ENCODE measurements at regions not wholly inside any gene's neighbourhood (a gene's known extent, or its start where the extent isn't known, plus 50 kb on each side); places are given as distances from the start of the nearest gene placed in this dataset.

DNA sequence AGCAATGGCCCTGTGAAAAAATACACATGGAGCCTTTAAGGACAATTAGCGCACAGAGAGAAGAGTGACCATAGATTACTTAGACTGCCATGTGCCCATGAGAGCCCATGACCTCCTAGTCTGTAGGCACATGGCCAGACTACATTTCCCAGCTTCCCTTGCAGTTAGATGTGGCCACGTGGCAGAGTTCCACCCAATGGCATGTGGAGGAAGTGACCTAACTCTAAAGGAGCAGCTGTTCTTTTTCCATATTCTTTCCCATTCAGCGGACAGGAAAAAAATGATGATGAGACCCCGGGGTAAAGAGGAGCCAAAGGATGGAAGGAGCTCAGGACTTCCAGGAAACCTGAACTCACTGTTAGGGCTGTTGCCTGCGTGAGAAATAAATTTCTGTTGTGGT is 116.6 kb downstream of the CBLN4 start:
- Histone ChIP-seq H3K9me3 (ENCODE audit: control insufficient read depth in 2 of 2, insufficient read depth in 1 of 2, low read depth in 1 of 2, low read length in 1 of 2) (no peaks in the 10 kb centered on the region), H3K36me3 (ENCODE audit: control insufficient read depth in 2 of 2, insufficient read depth in 2 of 2, low read length in 1 of 2) (no peaks in the 10 kb centered on the region), H3K4me3 (ENCODE audit: low read depth in 1 of 2, low read length in 2 of 2) (no peak overlapping the region), H3K27me3 (ENCODE audit: control insufficient read depth in 1 of 2, insufficient read depth in 2 of 2, low read length in 2 of 2) (no peaks in the 10 kb centered on the region), H3K4me1 (ENCODE audit: control insufficient read depth in 2 of 2, insufficient read depth in 2 of 2, low read length in 1 of 2) (no peaks in the 10 kb centered on the region), H3K27ac (ENCODE audit: low read depth in 2 of 2, low read length in 1 of 2) (no peak overlapping the region)
- 79 to 82% methylated on average over 5 of the region's 5 CpGs for WGBS, 2 donors

DNA sequence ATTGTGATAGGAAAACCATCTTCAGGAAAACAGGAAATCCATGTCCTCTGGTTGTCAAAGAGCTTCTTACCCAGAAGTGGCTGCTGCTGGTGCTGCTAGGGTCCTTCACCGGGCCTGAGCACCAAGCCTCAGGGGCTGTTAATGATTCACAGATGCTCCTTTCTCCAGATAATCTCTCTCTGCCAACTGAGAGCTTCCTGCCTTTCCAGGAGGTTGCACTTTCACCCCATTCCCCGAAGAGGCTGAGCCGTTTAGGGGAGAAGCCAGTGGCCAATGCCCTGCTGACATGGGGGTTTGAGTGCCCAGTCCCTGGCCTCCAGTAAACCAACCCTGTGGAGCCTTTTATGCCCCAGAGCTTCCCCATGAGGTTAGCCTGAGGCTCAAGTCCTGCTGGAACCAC is 122.4 kb downstream of the CBLN4 start:
- WGBS, 2 donors, result 47 to 60% methylated on average over 3 of the region's 3 CpGs
- Histone ChIP-seq H3K4me3 (ENCODE audit: low read depth in 1 of 2, low read length in 2 of 2) (no peak overlapping the region), H3K36me3 (ENCODE audit: control insufficient read depth in 2 of 2, insufficient read depth in 2 of 2, low read length in 1 of 2) (no peaks in the 10 kb centered on the region), H3K4me1 (ENCODE audit: control insufficient read depth in 2 of 2, insufficient read depth in 2 of 2, low read length in 1 of 2) (no peaks in the 10 kb centered on the region), H3K27ac (ENCODE audit: low read depth in 2 of 2, low read length in 1 of 2) (no peak overlapping the region), H3K27me3 (ENCODE audit: control insufficient read depth in 1 of 2, insufficient read depth in 2 of 2, low read length in 2 of 2) (no peaks in the 10 kb centered on the region), H3K9me3 (ENCODE audit: control insufficient read depth in 2 of 2, insufficient read depth in 1 of 2, low read depth in 1 of 2, low read length in 1 of 2) (no peaks in the 10 kb centered on the region)

DNA sequence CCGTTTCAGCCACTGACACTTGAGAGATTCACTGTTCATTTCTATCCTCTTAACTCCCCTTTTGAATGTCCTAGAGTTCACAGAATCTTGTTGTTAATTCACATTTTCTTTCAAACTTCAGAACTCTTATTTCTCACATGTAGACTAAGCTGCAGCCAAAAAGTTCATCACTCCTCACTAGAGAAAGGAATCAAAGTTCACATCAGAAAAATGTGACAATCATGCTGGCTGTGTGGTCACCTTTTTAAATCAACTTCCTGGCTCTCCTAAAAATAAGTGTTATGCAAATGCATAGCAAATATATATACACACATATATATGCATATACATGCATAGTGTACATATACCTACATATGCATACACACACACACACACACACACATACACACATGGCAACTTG is 123.0 kb downstream of the CBLN4 start:
- H3K27ac ChIP-seq (ENCODE audit: low read depth in 2 of 2, low read length in 1 of 2), result no peak overlapping the region
- no peaks in the 10 kb centered on the region for H3K4me1 ChIP-seq (ENCODE audit: control insufficient read depth in 2 of 2, insufficient read depth in 2 of 2, low read length in 1 of 2)
- H3K36me3 ChIP-seq (ENCODE audit: control insufficient read depth in 2 of 2, insufficient read depth in 2 of 2, low read length in 1 of 2), result no peaks in the 10 kb centered on the region
- WGBS, 2 donors, result 58 to 77% methylated on average over 1 of the region's 1 CpG
- no peaks in the 10 kb centered on the region for H3K27me3 ChIP-seq (ENCODE audit: control insufficient read depth in 1 of 2, insufficient read depth in 2 of 2, low read length in 2 of 2)
- H3K9me3 ChIP-seq (ENCODE audit: control insufficient read depth in 2 of 2, insufficient read depth in 1 of 2, low read depth in 1 of 2, low read length in 1 of 2), result no peaks in the 10 kb centered on the region
- H3K4me3 ChIP-seq (ENCODE audit: low read depth in 1 of 2, low read length in 2 of 2), result no peak overlapping the region

DNA sequence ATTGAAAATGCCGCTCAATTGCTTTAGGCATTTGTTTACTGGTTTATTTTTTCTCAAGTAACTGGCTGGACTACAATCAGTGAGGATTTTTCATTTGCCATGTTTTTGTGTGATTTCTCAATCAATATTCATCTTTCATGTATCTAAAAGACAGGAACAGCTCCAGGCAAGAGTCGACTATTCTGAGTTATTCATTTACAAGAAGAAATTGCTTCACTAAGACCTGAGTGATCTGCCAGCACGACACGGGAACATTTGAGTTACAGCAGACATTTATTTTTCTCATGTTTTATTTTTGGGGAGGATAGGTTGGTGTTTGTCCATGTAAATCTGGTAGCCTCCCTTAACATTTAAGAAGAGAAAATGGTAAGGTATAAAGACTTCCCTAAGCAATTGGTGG is 124.1 kb downstream of the CBLN4 start:
- no peaks in the 10 kb centered on the region for H3K4me1 ChIP-seq (ENCODE audit: control insufficient read depth in 2 of 2, insufficient read depth in 2 of 2, low read length in 1 of 2)

DNA sequence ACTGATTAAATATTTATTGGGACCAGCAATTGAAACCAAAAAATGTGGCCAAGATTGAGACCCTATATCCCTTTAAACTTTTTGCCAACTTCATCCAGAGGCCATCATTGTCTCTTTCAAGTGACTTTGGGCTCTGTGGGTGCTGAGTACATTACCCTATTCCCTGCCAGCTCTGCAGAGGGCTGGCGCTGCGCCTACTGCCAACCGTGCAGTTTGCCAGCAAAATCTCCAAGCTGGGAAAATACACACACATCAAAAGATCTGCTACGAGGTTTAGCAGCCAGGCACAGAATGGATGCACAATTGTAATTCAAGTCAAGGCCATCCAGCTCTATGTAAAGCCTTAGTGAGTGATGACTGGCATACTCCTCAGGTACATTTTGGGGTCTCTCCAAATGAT is 125.0 kb downstream of the CBLN4 start:
- WGBS, 2 donors, result 37 to 57% methylated on average over 4 of the region's 4 CpGs
- Histone ChIP-seq H3K27me3 (ENCODE audit: control insufficient read depth in 1 of 2, insufficient read depth in 2 of 2, low read length in 2 of 2) (no peaks in the 10 kb centered on the region), H3K9me3 (ENCODE audit: control insufficient read depth in 2 of 2, insufficient read depth in 1 of 2, low read depth in 1 of 2, low read length in 1 of 2) (no peaks in the 10 kb centered on the region), H3K36me3 (ENCODE audit: control insufficient read depth in 2 of 2, insufficient read depth in 2 of 2, low read length in 1 of 2) (no peaks in the 10 kb centered on the region), H3K4me3 (ENCODE audit: low read depth in 1 of 2, low read length in 2 of 2) (no peak overlapping the region), H3K4me1 (ENCODE audit: control insufficient read depth in 2 of 2, insufficient read depth in 2 of 2, low read length in 1 of 2) (no peaks in the 10 kb centered on the region), H3K27ac (ENCODE audit: low read depth in 2 of 2, low read length in 1 of 2) (no peak overlapping the region)

More for the DNA sequence above, 124.1 kb downstream of the CBLN4 start:
- H3K27ac ChIP-seq (ENCODE audit: low read depth in 2 of 2, low read length in 1 of 2), result no peak overlapping the region
- no peaks in the 10 kb centered on the region for H3K36me3 ChIP-seq (ENCODE audit: control insufficient read depth in 2 of 2, insufficient read depth in 2 of 2, low read length in 1 of 2)
- no peaks in the 10 kb centered on the region for H3K27me3 ChIP-seq (ENCODE audit: control insufficient read depth in 1 of 2, insufficient read depth in 2 of 2, low read length in 2 of 2)
- no peaks in the 10 kb centered on the region for H3K9me3 ChIP-seq (ENCODE audit: control insufficient read depth in 2 of 2, insufficient read depth in 1 of 2, low read depth in 1 of 2, low read length in 1 of 2)
- no peak overlapping the region for H3K4me3 ChIP-seq (ENCODE audit: low read depth in 1 of 2, low read length in 2 of 2)
- 37% methylated on average over 4 of the region's 4 CpGs for WGBS, 2 donors

DNA sequence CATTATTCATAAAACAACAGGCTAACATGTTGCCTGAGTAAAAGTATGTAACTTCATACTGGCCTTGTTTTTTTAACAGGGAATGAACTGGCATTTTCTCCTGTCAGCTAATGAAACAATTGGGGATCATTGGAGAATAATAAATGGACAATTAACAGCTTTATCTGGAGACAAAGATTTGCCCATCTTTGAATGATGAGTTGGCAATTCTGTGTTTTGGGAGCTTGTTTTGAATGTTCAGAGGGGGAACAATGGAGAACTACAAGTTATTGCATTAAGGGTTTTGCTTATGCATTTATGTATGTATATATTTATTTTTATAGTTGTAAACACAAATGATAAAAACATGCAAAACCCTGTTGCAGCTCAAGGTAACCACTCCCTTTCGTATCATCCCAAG is 150.3 kb downstream of the CBLN4 start:
- no peak overlapping the region for H3K27ac ChIP-seq (ENCODE audit: low read depth in 2 of 2, low read length in 1 of 2)
- H3K4me3 ChIP-seq (ENCODE audit: low read depth in 1 of 2, low read length in 2 of 2), result no peak overlapping the region
- H3K9me3 ChIP-seq (ENCODE audit: control insufficient read depth in 2 of 2, insufficient read depth in 1 of 2, low read depth in 1 of 2, low read length in 1 of 2), result no peaks in the 10 kb centered on the region
- 84 to 86% methylated on average over 1 of the region's 1 CpG for WGBS, 2 donors
- no peaks in the 10 kb centered on the region for H3K4me1 ChIP-seq (ENCODE audit: control insufficient read depth in 2 of 2, insufficient read depth in 2 of 2, low read length in 1 of 2)
- no peaks in the 10 kb centered on the region for H3K27me3 ChIP-seq (ENCODE audit: control insufficient read depth in 1 of 2, insufficient read depth in 2 of 2, low read length in 2 of 2)
- H3K36me3 ChIP-seq (ENCODE audit: control insufficient read depth in 2 of 2, insufficient read depth in 2 of 2, low read length in 1 of 2), result no peaks in the 10 kb centered on the region

DNA sequence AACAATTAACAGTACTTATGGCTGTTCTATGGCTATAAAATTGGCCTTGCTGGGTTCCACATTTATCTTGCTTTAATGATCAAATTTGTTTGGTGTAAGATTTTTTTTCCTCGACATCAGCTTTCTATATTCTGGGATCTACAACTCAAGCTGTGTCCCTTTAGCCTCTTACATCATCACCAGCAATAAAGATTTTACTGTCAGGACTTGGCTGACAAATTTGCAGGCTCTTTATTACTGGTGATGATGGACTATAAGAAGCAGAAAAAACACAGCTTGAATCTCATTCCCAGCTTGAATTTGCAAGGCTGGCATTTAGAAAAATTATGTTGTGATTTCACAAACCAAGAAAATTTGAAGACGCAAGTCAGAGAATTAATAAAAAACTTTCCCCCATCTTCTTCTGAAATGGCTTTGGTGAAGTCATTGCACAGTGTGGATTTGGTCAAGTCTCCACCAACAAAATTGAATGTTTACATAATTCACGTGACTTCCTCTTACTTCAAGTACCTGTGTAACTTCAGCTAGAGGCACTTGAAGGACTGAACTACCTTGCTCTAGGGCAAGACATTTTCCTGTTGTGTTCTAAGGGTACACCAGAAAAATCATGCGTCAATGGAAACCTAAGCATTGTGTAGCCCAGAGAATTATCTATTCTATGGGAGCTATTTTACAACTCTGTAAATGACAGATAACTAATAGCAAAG is 175.0 kb downstream of the CBLN4 start:
- Histone ChIP-seq H3K27me3 (ENCODE audit: control insufficient read depth in 1 of 2, insufficient read depth in 2 of 2, low read length in 2 of 2) (no peaks in the 10 kb centered on the region), H3K4me1 (ENCODE audit: control insufficient read depth in 2 of 2, insufficient read depth in 2 of 2, low read length in 1 of 2) (no peaks in the 10 kb centered on the region), H3K27ac (ENCODE audit: low read depth in 2 of 2, low read length in 1 of 2) (no peak overlapping the region), H3K9me3 (ENCODE audit: control insufficient read depth in 2 of 2, insufficient read depth in 1 of 2, low read depth in 1 of 2, low read length in 1 of 2) (peaks cover 0 to 2% of the 10 kb centered on the region in 2 donors), H3K4me3 (ENCODE audit: low read depth in 1 of 2, low read length in 2 of 2) (no peak overlapping the region), H3K36me3 (ENCODE audit: control insufficient read depth in 2 of 2, insufficient read depth in 2 of 2, low read length in 1 of 2) (no peaks in the 10 kb centered on the region)
- 59 to 73% methylated on average over 4 of the region's 4 CpGs for WGBS, 2 donors

- H3K27me3 ChIP-seq (ENCODE audit: control insufficient read depth in 1 of 2, insufficient read depth in 2 of 2, low read length in 2 of 2), result no peaks in the 10 kb centered on the region
Observed at GRCh38 chr20:55805138-55805537, 200.2 kb downstream of the CBLN4 start.

DNA sequence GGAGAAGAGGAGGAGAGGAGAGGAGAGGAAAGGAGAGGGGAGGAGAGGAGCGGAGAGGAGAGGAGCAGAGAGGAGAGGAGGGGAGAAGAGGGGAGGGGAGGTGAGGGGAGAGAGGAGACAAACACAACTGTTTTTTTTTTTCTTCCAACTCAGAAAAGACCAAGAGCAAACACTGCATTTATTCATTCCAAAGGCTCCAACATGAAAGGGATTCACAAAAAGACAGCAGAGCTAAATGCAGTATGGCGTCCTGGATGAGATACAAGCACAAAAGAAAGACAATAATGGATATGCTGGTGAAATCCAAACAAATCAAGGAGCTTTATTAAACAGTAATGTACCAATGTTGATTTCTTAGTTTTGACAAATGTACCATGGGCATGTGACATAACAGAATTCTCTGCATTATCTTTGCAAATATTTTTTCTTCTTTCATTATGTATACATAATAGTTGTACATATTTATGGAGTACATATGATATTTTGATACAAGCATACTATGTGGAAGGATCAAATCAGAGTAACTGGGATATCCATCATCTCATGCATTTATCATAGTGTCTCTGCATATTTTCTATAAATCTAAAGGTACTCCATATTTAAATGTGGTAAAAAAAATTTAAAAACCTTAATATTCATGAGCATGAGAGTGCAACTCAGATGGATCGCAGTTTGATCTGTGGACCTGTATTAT is 204.6 kb downstream of the CBLN4 start:
- H3K9me3 ChIP-seq (ENCODE audit: control insufficient read depth in 2 of 2, insufficient read depth in 1 of 2, low read depth in 1 of 2, low read length in 1 of 2), result no peaks in the 10 kb centered on the region
- H3K4me3 ChIP-seq (ENCODE audit: low read depth in 1 of 2, low read length in 2 of 2), result no peak overlapping the region
- no peaks in the 10 kb centered on the region for H3K27me3 ChIP-seq (ENCODE audit: control insufficient read depth in 1 of 2, insufficient read depth in 2 of 2, low read length in 2 of 2)
- no peak overlapping the region for H3K27ac ChIP-seq (ENCODE audit: low read depth in 2 of 2, low read length in 1 of 2)
- H3K36me3 ChIP-seq (ENCODE audit: control insufficient read depth in 2 of 2, insufficient read depth in 2 of 2, low read length in 1 of 2), result no peaks in the 10 kb centered on the region
- H3K4me1 ChIP-seq (ENCODE audit: control insufficient read depth in 2 of 2, insufficient read depth in 2 of 2, low read length in 1 of 2), result no peaks in the 10 kb centered on the region
- WGBS, 2 donors, result 80 to 83% methylated on average over 3 of the region's 3 CpGs

More at GRCh38 chr20:55805138-55805537, 200.2 kb downstream of the CBLN4 start:
- no peaks in the 10 kb centered on the region for H3K9me3 ChIP-seq (ENCODE audit: control insufficient read depth in 2 of 2, insufficient read depth in 1 of 2, low read depth in 1 of 2, low read length in 1 of 2)
- no peaks in the 10 kb centered on the region for H3K4me1 ChIP-seq (ENCODE audit: control insufficient read depth in 2 of 2, insufficient read depth in 2 of 2, low read length in 1 of 2)
- H3K27ac ChIP-seq (ENCODE audit: low read depth in 2 of 2, low read length in 1 of 2), result no peak overlapping the region
- no peak overlapping the region for H3K4me3 ChIP-seq (ENCODE audit: low read depth in 1 of 2, low read length in 2 of 2)
- WGBS, 2 donors, result 68 to 72% methylated on average over 2 of the region's 2 CpGs
- H3K36me3 ChIP-seq (ENCODE audit: control insufficient read depth in 2 of 2, insufficient read depth in 2 of 2, low read length in 1 of 2), result no peaks in the 10 kb centered on the region

DNA sequence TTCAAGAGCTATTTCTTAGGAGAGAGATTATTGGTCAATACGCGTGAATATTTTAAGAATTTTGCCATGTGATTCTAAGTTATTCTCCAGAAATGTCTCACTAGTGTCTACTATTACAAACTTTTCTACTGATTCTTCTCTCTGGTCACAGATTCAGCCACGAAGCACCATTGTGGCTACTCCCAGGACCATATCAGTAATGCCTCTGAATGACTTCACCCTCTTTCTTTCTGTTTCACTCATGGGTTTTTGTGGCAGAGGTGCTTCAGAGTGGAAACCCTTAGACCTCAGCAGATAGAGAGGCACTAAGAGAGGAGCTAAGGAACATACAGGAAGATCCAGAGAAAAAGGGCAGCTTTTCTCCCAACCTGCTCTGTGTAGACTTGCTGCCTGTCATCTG is 211.3 kb downstream of the CBLN4 start:
- WGBS, 2 donors, result 79 to 86% methylated on average over 3 of the region's 3 CpGs
- Histone ChIP-seq H3K27ac (ENCODE audit: low read depth in 2 of 2, low read length in 1 of 2) (no peak overlapping the region), H3K9me3 (ENCODE audit: control insufficient read depth in 2 of 2, insufficient read depth in 1 of 2, low read depth in 1 of 2, low read length in 1 of 2) (no peaks in the 10 kb centered on the region), H3K36me3 (ENCODE audit: control insufficient read depth in 2 of 2, insufficient read depth in 2 of 2, low read length in 1 of 2) (no peaks in the 10 kb centered on the region), H3K27me3 (ENCODE audit: control insufficient read depth in 1 of 2, insufficient read depth in 2 of 2, low read length in 2 of 2) (no peaks in the 10 kb centered on the region), H3K4me1 (ENCODE audit: control insufficient read depth in 2 of 2, insufficient read depth in 2 of 2, low read length in 1 of 2) (no peaks in the 10 kb centered on the region), H3K4me3 (ENCODE audit: low read depth in 1 of 2, low read length in 2 of 2) (no peak overlapping the region)
